ENCODE measurements at regions not wholly inside any gene's neighbourhood (a gene's known extent, or its start where the extent isn't known, plus 50 kb on each side); places are given as distances from the start of the nearest gene placed in this dataset.

- TF ChIP-seq POLR2A (IDR thresholded peaks at IDR 0.05) = no peak
- no peak for TF ChIP-seq CTCF (IDR thresholded peaks at IDR 0.05)
Measured at GRCh38 chr6:11404081-11404480, 133.5 kb upstream of the TMEM170B start.

All from lower leg skin (tissue), 3 donors.